D721Med (cell line): ENCODE measurements at regions not wholly inside any gene's neighbourhood (a gene's known extent, or its start where the extent isn't known, plus 50 kb on each side); places are given as distances from the start of the nearest gene placed in this dataset.
A peak's percentile ranks its signal among the peaks of the same experiment; 100 is the strongest.

Experiments used
- DNase-seq: peaks from one replicate; pipeline ENCODE4 v3.0.0; 2011; ENCODE audit warnings: low spot score; ENCODE audit not compliant: insufficient read length
- FAIRE-seq: peaks from 2 replicates; lab custom pipeline; 2011; peaks lifted over from hg19 to GRCh38; lab: Jason Lieb, UNC
- CTCF ChIP-seq: IDR thresholded peaks from 2 replicates; pipeline ENCODE4 v1.5.1; 2012; ENCODE audit warnings: mild to moderate bottlenecking, control low read depth; ENCODE audit not compliant: insufficient read depth; ENCODE audit errors: missing control alignments

- FAIRE-seq (no peak), DNase-seq (no peak)
- no peak for TF ChIP-seq CTCF
These were observed 841.5 kb downstream of the DTWD2 start for GRCh38 chr5:118146824-118147223.

- DNase-seq (no peak), FAIRE-seq (peak; percentile 93)
- TF ChIP-seq CTCF = peak; percentile 25
These were observed 843.8 kb downstream of the DTWD2 start for GRCh38 chr5:118144540-118144939.

GRCh38 chr5:118139361-118139760 lies 849.0 kb downstream of the DTWD2 start:
- TF ChIP-seq CTCF = no peak
- FAIRE-seq = no peak
- no peak for DNase-seq

- DNase-seq (no peak), FAIRE-seq (peak; percentile 35)
- TF ChIP-seq CTCF = no peak
These were observed 862.2 kb downstream of the DTWD2 start for GRCh38 chr5:118126159-118126558.

- DNase-seq = no peak
- no peak for TF ChIP-seq CTCF
- no peak for FAIRE-seq
These were observed 862.7 kb downstream of the DTWD2 start for GRCh38 chr5:118125687-118126086.

GRCh38 chr5:118121258-118121657 lies 867.1 kb downstream of the DTWD2 start:
- FAIRE-seq (no peak), DNase-seq (no peak)
- TF ChIP-seq CTCF = no peak

- no peak for TF ChIP-seq CTCF
- no peak for DNase-seq
- FAIRE-seq = no peak
These were observed 872.6 kb downstream of the DTWD2 start for GRCh38 chr5:118115791-118116190.
